ENCODE measurements at regions not wholly inside any gene's neighbourhood (a gene's known extent, or its start where the extent isn't known, plus 50 kb on each side); places are given as distances from the start of the nearest gene placed in this dataset.
"Not testable (repeated sequence)": the region's sequence is repeated elsewhere in the genome, so short reads cannot be mapped to it uniquely, and the experiment has no call there.

GRCh38 chr5:57002959-57003485 lies 51.1 kb upstream of the MIER3 start:
- no peak for DNase-seq

GRCh38 chr5:57003566-57003965 lies 51.6 kb upstream of the MIER3 start:
- not testable (repeated sequence) for DNase-seq

- DNase-seq = no peak
Observed at GRCh38 chr5:57004800-57005199, 52.9 kb upstream of the MIER3 start.

GRCh38 chr5:57007344-57007743 lies 55.4 kb upstream of the MIER3 start:
- no peak for DNase-seq

- no peak for DNase-seq
Observed at GRCh38 chr5:57009811-57010210, 57.9 kb upstream of the MIER3 start.

- DNase-seq = no peak
Observed at GRCh38 chr5:57010786-57011185, 58.9 kb upstream of the MIER3 start.

- DNase-seq = no peak
Observed at GRCh38 chr5:57012511-57012910, 60.6 kb upstream of the MIER3 start.

GRCh38 chr5:57025961-57026360 lies 74.0 kb upstream of the MIER3 start:
- DNase-seq = no peak

- DNase-seq = no peak
Observed at GRCh38 chr5:57028161-57028560, 76.2 kb upstream of the MIER3 start.

- no peak for DNase-seq
Observed at GRCh38 chr5:57032151-57032551, 80.2 kb upstream of the MIER3 start.

GRCh38 chr5:57033103-57033502 lies 81.2 kb upstream of the MIER3 start:
- DNase-seq = no peak

- no peak for DNase-seq
Observed at GRCh38 chr5:57033503-57033902, 81.6 kb upstream of the MIER3 start.

GRCh38 chr5:57034201-57034916 lies 82.4 kb upstream of the MIER3 start:
- DNase-seq = no peak

GRCh38 chr5:57035955-57036354 lies 84.0 kb upstream of the MIER3 start:
- no peak for DNase-seq

- no peak for DNase-seq
Observed at GRCh38 chr5:57036761-57037160, 84.8 kb upstream of the MIER3 start.

GRCh38 chr5:57037355-57037754 lies 85.4 kb upstream of the MIER3 start:
- no peak for DNase-seq

- no peak for DNase-seq
Observed at GRCh38 chr5:57041570-57041969, 89.6 kb upstream of the MIER3 start.

GRCh38 chr5:57042524-57042931 lies 90.6 kb upstream of the MIER3 start:
- DNase-seq = no peak

GRCh38 chr5:57054135-57054534 lies 102.2 kb upstream of the MIER3 start:
- DNase-seq = no peak

GRCh38 chr5:57054671-57055070 lies 102.7 kb upstream of the MIER3 start:
- no peak for DNase-seq

GRCh38 chr5:57055731-57056130 lies 103.8 kb upstream of the MIER3 start:
- DNase-seq = no peak

GRCh38 chr5:57063773-57064172 lies 110.1 kb upstream of the GPBP1 start:
- DNase-seq = no peak

GRCh38 chr5:57066924-57067596 lies 106.8 kb upstream of the GPBP1 start:
- no peak for DNase-seq

GRCh38 chr5:57067597-57067924 lies 106.3 kb upstream of the GPBP1 start:
- no peak for DNase-seq
